AG09319 (cell line): ENCODE measurements at regions not wholly inside any gene's neighbourhood (a gene's known extent, or its start where the extent isn't known, plus 50 kb on each side); places are given as distances from the start of the nearest gene placed in this dataset.

Experiments
- DNase-seq: peaks from one replicate; pipeline ENCODE4 v3.0.0-alpha.2; 2010; ENCODE audit warnings: low read depth; ENCODE audit errors: extremely low read depth
- CTCF ChIP-seq: IDR thresholded peaks from 2 replicates; pipeline ENCODE4 v1.5.1; 2011; ENCODE audit warnings: low read depth, mild to moderate bottlenecking, inconsistent platforms, low read length, moderate library complexity

- TF ChIP-seq CTCF: no peak
- no peak for DNase-seq
Measured at GRCh38 chr15:38176155-38176554, 76.5 kb upstream of the SPRED1 start.

- no peak for TF ChIP-seq CTCF
- DNase-seq: no peak
Measured at GRCh38 chr15:38176691-38177090, 75.9 kb upstream of the SPRED1 start.

- no peak for TF ChIP-seq CTCF
- no peak for DNase-seq
Measured at GRCh38 chr15:38182900-38183299, 69.7 kb upstream of the SPRED1 start.

GRCh38 chr15:38186507-38186906 is 66.1 kb upstream of the SPRED1 start:
- DNase-seq: no peak

GRCh38 chr15:38187630-38188313 is 64.9 kb upstream of the SPRED1 start:
- DNase-seq: no peak
- no peak for TF ChIP-seq CTCF

More at GRCh38 chr15:38186507-38186906, 66.1 kb upstream of the SPRED1 start:
- no peak for TF ChIP-seq CTCF

- no peak for TF ChIP-seq CTCF
Measured at GRCh38 chr15:38189671-38190295, 62.9 kb upstream of the SPRED1 start.

GRCh38 chr15:38190501-38190900 is 62.1 kb upstream of the SPRED1 start:
- DNase-seq: no peak
- no peak for TF ChIP-seq CTCF

More at GRCh38 chr15:38189671-38190295, 62.9 kb upstream of the SPRED1 start:
- no peak for DNase-seq
